SK-N-SH (cell line): ENCODE measurements at regions not wholly inside any gene's neighbourhood (a gene's known extent, or its start where the extent isn't known, plus 50 kb on each side); places are given as distances from the start of the nearest gene placed in this dataset.

Experiments
- CTCF ChIA-PET: fragments of 300-600, 350-600 bp; formaldehyde crosslinking; extraction: SDS; loops from one replicate; lab custom pipeline; 2021; lab: Yijun Ruan, JAX
- POLR2A ChIA-PET: fragments of 350-600 bp; sonication (Branson Sonifier 250); formaldehyde crosslinking; extraction: SDS; loops from one replicate; lab custom pipeline; 2020; ENCODE audit warnings: antibody characterized with exemption, inconsistent platforms; lab: Yijun Ruan, JAX
- DNase-seq: peaks from one replicate; pipeline ENCODE4 v3.0.0; 2012
- H2AFZ ChIP-seq: fragments of 200-600 bp; sonication (generic); 2 replicates; pipeline ENCODE4 v1.8.1; 2016; ENCODE audit warnings: antibody characterized with exemption, mild to moderate bottlenecking, low read depth
- H3F3A ChIP-seq: fragments of 200-600 bp; sonication (generic); replicated peaks from 2 replicates; pipeline ENCODE3; 2016; ENCODE audit warnings: antibody characterized with exemption, mild to moderate bottlenecking; ENCODE audit not compliant: insufficient read depth
- H3K27ac ChIP-seq, 2 experiments: fragments of 200-500 bp in 1 of 2; fragments of 200-600 bp in 1 of 2; sonication (Bioruptor generic) in 1 of 2; sonication (generic), shearing (Covaris generic) in 1 of 2; 2 replicates each; pipeline versions ENCODE4 v1.5.1 to v1.6.1; 2014 to 2016; ENCODE audit warnings: low read depth in 2 of 2, inconsistent platforms in 1 of 2, low read length in 1 of 2, mild to moderate bottlenecking in 1 of 2, mixed read lengths in 1 of 2
- H3K27me3 ChIP-seq: fragments of 200-600 bp; sonication (generic), shearing (Covaris generic); 2 replicates; pipeline ENCODE4 v1.6.1; 2016; ENCODE audit warnings: mixed run types; ENCODE audit not compliant: insufficient read depth
- H3K36me3 ChIP-seq, 2 experiments: fragments of 200-500 bp in 1 of 2; fragments of 200-600 bp in 1 of 2; sonication (Bioruptor generic) in 1 of 2; sonication (generic) in 1 of 2; replicated peaks in 1 of 2; 2 replicates each; pipeline versions ENCODE3 to v1.5.1; 2014 to 2016; ENCODE audit warnings: low read length in 1 of 2, mild to moderate bottlenecking in 1 of 2; ENCODE audit not compliant: insufficient read depth in 2 of 2, control insufficient read depth in 1 of 2
- H3K4me1 ChIP-seq, 2 experiments: fragments of 200-500 bp in 1 of 2; fragments of 200-600 bp in 1 of 2; sonication (Bioruptor generic) in 1 of 2; sonication (generic), shearing (Covaris generic) in 1 of 2; 2 replicates each; pipeline versions ENCODE4 v1.5.1 to v1.6.1; 2014 to 2016; ENCODE audit warnings: low read depth in 1 of 2, low read length in 1 of 2, mixed run types in 1 of 2; ENCODE audit not compliant: insufficient read depth in 2 of 2, control insufficient read depth in 1 of 2
- H3K4me2 ChIP-seq: fragments of 200-600 bp; sonication (generic), shearing (Covaris generic); 2 replicates; pipeline ENCODE4 v1.6.1; 2017; ENCODE audit warnings: mixed run types
- H3K4me3 ChIP-seq, 2 experiments: fragments of 200-500 bp in 1 of 2; fragments of 200-600 bp in 1 of 2; sonication (Bioruptor generic) in 1 of 2; sonication (generic), shearing (Covaris generic) in 1 of 2; 2 replicates each; pipeline versions ENCODE4 v1.5.1 to v1.8.1; 2014 to 2016; ENCODE audit warnings: low read depth in 2 of 2, inconsistent platforms in 1 of 2, low read length in 1 of 2, mild to moderate bottlenecking in 1 of 2, mixed read lengths in 1 of 2, moderate library complexity in 1 of 2
- H3K79me2 ChIP-seq: fragments of 200-600 bp; sonication (generic); 2 replicates; pipeline ENCODE4 v1.8.1; 2017; ENCODE audit warnings: mild to moderate bottlenecking; ENCODE audit not compliant: insufficient read depth
- H3K9ac ChIP-seq: fragments of 200-600 bp; sonication (generic); 2 replicates; pipeline ENCODE4 v1.6.1; 2017; ENCODE audit warnings: mixed run types
- H3K9me2 ChIP-seq: fragments of 200-600 bp; sonication (generic); 2 replicates; pipeline ENCODE4 v1.6.1; 2017; ENCODE audit warnings: mixed run types
- H3K9me3 ChIP-seq: fragments of 200-600 bp; sonication (generic); 2 replicates; pipeline ENCODE4 v1.6.1; 2017; ENCODE audit warnings: mixed run types, mild to moderate bottlenecking, moderate library complexity
- H4K20me1 ChIP-seq: fragments of 200-600 bp; sonication (generic); 2 replicates; pipeline ENCODE4 v1.6.1; 2017; ENCODE audit warnings: mild to moderate bottlenecking, mixed run types; ENCODE audit not compliant: insufficient read depth
- ELF1 ChIP-seq: IDR thresholded peaks from 2 replicates; pipeline ENCODE4 v1.4.0; 2012
- FOXM1 ChIP-seq: IDR thresholded peaks from 2 replicates; pipeline ENCODE4 v1.4.0; 2012; ENCODE audit warnings: low read depth, mild to moderate bottlenecking
- GABPA ChIP-seq: IDR thresholded peaks from 2 replicates; pipeline ENCODE4 v1.4.0; 2012; ENCODE audit warnings: low read depth, mild to moderate bottlenecking
- GATA2 ChIP-seq: sonication (generic); formaldehyde crosslinking; IDR thresholded peaks from 2 replicates; pipeline ENCODE4 v1.5.0; 2020; ENCODE audit warnings: mild to moderate bottlenecking, missing genetic modification reagents
- MXI1 ChIP-seq: IDR thresholded peaks from 2 replicates; pipeline ENCODE4 v1.6.1; 2012; ENCODE audit warnings: mild to moderate bottlenecking, low read depth, low read length, improper control_type of control experiment
- NRF1 ChIP-seq: IDR thresholded peaks from 2 replicates; pipeline ENCODE4 v1.6.1; 2012; ENCODE audit warnings: low read depth, mild to moderate bottlenecking, low read length
- RAD21 ChIP-seq: IDR thresholded peaks from 2 replicates; pipeline ENCODE4 v1.6.1; 2012; ENCODE audit warnings: mild to moderate bottlenecking, low read length
- RCOR1 ChIP-seq: fragments of 150-350 bp; IDR thresholded peaks from 2 replicates; pipeline ENCODE4 v1.6.1; 2017; ENCODE audit warnings: antibody characterized with exemption, low read length
- RFX5 ChIP-seq: IDR thresholded peaks from 2 replicates; pipeline ENCODE4 v1.6.1; 2012; ENCODE audit warnings: mild to moderate bottlenecking, improper control_type of control experiment, low read length
- SMC3 ChIP-seq: IDR thresholded peaks from 2 replicates; pipeline ENCODE4 v1.6.1; 2012; ENCODE audit warnings: low read depth, low read length, improper control_type of control experiment
- TAF1 ChIP-seq: IDR thresholded peaks from 2 replicates; pipeline ENCODE4 v1.6.1; 2012; ENCODE audit warnings: low read depth, mild to moderate bottlenecking, low read length, moderate library complexity, borderline replicate concordance
- TEAD4 ChIP-seq: IDR thresholded peaks from 2 replicates; pipeline ENCODE4 v1.4.0; 2012; ENCODE audit warnings: mild to moderate bottlenecking, borderline replicate concordance; ENCODE audit not compliant: insufficient read depth
- WGBS: methylation state at CpG from one replicate; pipeline ENCODE4 v1.1.6; 2017; ENCODE audit warnings: low lambda C conversion rate; 5-methylcytosine and 5-hydroxymethylcytosine counted together
- TF ChIP-seq, protein P1 (sequence below): fragments of 150-350 bp; IDR thresholded peaks from 2 replicates; pipeline ENCODE4 v1.6.1; 2016; ENCODE audit warnings: mild to moderate bottlenecking, low read depth, low read length
- TF ChIP-seq, protein P2 (sequence below): fragments of 200-600 bp; sonication (generic); IDR thresholded peaks from 2 replicates; pipeline ENCODE4 v1.6.1; 2017; ENCODE audit warnings: antibody characterized with exemption, mild to moderate bottlenecking, moderate library complexity
- TF ChIP-seq, protein P3 (sequence below): IDR thresholded peaks from 2 replicates; pipeline ENCODE4 v1.4.0; 2012; ENCODE audit warnings: low read depth, borderline replicate concordance
- TF ChIP-seq, protein P4 (sequence below): IDR thresholded peaks from 2 replicates; pipeline ENCODE4 v1.6.1; 2012; ENCODE audit warnings: mild to moderate bottlenecking, low read depth, low read length, moderate library complexity
- TF ChIP-seq, protein P5 (sequence below): IDR thresholded peaks from 2 replicates; pipeline ENCODE4; 2012
- TF ChIP-seq, protein P6 (sequence below): IDR thresholded peaks from 2 replicates; pipeline ENCODE4 v1.4.0; 2012; ENCODE audit warnings: low read depth

DNA sequence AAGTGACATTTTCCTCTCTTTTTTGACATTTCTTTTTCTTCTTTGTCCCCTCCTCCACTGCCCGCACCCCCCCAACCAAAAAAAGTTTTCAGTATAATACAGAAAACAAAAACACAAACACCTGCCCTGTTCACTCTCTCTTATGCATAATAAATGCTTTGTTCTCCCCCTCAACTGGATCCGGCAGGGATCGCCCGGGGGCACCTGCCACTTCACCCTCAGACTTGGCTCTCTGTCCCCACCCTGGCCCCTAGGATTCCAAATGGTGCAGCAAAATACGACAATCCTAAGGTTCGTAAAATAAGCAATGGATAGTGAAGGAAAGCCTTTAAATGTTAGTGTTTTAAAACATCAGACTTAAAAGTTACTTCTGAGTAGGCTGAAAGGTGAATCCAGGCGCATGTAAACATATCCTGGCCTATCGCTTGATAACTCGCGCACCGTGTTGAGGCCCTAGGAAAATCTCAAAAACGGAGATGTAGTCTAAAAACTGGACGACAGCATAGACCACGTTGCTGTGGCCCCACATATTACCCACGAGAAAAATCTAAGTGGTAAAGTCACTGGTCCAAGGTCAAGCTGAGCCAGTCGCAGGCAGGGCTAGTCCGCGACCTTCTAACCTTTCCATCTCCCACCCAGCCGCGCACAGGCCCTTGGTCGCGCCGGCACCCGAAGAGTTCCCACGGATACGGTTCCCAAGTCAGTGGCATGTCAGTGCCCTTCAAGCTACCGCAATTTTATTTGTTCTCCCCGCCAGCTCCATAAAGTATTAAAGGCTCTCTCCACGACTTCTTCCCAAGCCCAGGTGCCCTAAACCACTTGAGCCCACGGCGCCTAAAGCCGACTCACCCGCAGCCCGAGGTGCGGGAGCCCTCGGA is 130.8 kb downstream of the OGFRL1 start:
- no peaks in the 10 kb centered on the region for H4K20me1 ChIP-seq
- 35% methylated on average over 33 of the region's 36 CpGs for WGBS
- H3K4me2 ChIP-seq = peak overlapping the region; percentile 83
- H3K27ac ChIP-seq = peak overlapping the region in 1 of 2 experiments; percentile 79; a peak in 3 of 4 replicates
- peaks cover 5 to 6% of the 10 kb centered on the region in 2 experiments; a peak in 2 of 4 replicates for H3K4me1 ChIP-seq
- H3K36me3 ChIP-seq = peaks cover 19 to 20% of the 10 kb centered on the region in 2 experiments
- TF ChIP-seq RCOR1 (no peak), RAD21 (no peak), GABPA (no peak), TAF1 (no peak), GATA2 (no peak), RFX5 (no peak), ELF1 (no peak), TEAD4 (no peak), SMC3 (no peak), NRF1 (no peak), FOXM1 (no peak), MXI1 (no peak)
- TF ChIP-seq, protein P1, sequence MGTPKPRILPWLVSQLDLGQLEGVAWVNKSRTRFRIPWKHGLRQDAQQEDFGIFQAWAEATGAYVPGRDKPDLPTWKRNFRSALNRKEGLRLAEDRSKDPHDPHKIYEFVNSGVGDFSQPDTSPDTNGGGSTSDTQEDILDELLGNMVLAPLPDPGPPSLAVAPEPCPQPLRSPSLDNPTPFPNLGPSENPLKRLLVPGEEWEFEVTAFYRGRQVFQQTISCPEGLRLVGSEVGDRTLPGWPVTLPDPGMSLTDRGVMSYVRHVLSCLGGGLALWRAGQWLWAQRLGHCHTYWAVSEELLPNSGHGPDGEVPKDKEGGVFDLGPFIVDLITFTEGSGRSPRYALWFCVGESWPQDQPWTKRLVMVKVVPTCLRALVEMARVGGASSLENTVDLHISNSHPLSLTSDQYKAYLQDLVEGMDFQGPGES = no peak
- TF ChIP-seq, protein P2, sequence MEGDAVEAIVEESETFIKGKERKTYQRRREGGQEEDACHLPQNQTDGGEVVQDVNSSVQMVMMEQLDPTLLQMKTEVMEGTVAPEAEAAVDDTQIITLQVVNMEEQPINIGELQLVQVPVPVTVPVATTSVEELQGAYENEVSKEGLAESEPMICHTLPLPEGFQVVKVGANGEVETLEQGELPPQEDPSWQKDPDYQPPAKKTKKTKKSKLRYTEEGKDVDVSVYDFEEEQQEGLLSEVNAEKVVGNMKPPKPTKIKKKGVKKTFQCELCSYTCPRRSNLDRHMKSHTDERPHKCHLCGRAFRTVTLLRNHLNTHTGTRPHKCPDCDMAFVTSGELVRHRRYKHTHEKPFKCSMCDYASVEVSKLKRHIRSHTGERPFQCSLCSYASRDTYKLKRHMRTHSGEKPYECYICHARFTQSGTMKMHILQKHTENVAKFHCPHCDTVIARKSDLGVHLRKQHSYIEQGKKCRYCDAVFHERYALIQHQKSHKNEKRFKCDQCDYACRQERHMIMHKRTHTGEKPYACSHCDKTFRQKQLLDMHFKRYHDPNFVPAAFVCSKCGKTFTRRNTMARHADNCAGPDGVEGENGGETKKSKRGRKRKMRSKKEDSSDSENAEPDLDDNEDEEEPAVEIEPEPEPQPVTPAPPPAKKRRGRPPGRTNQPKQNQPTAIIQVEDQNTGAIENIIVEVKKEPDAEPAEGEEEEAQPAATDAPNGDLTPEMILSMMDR = no peak
- TF ChIP-seq, protein P3, sequence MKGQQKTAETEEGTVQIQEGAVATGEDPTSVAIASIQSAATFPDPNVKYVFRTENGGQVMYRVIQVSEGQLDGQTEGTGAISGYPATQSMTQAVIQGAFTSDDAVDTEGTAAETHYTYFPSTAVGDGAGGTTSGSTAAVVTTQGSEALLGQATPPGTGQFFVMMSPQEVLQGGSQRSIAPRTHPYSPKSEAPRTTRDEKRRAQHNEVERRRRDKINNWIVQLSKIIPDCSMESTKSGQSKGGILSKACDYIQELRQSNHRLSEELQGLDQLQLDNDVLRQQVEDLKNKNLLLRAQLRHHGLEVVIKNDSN = no peak
- TF ChIP-seq, protein P4, sequence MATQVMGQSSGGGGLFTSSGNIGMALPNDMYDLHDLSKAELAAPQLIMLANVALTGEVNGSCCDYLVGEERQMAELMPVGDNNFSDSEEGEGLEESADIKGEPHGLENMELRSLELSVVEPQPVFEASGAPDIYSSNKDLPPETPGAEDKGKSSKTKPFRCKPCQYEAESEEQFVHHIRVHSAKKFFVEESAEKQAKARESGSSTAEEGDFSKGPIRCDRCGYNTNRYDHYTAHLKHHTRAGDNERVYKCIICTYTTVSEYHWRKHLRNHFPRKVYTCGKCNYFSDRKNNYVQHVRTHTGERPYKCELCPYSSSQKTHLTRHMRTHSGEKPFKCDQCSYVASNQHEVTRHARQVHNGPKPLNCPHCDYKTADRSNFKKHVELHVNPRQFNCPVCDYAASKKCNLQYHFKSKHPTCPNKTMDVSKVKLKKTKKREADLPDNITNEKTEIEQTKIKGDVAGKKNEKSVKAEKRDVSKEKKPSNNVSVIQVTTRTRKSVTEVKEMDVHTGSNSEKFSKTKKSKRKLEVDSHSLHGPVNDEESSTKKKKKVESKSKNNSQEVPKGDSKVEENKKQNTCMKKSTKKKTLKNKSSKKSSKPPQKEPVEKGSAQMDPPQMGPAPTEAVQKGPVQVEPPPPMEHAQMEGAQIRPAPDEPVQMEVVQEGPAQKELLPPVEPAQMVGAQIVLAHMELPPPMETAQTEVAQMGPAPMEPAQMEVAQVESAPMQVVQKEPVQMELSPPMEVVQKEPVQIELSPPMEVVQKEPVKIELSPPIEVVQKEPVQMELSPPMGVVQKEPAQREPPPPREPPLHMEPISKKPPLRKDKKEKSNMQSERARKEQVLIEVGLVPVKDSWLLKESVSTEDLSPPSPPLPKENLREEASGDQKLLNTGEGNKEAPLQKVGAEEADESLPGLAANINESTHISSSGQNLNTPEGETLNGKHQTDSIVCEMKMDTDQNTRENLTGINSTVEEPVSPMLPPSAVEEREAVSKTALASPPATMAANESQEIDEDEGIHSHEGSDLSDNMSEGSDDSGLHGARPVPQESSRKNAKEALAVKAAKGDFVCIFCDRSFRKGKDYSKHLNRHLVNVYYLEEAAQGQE = no peak
- TF ChIP-seq, protein P5, sequence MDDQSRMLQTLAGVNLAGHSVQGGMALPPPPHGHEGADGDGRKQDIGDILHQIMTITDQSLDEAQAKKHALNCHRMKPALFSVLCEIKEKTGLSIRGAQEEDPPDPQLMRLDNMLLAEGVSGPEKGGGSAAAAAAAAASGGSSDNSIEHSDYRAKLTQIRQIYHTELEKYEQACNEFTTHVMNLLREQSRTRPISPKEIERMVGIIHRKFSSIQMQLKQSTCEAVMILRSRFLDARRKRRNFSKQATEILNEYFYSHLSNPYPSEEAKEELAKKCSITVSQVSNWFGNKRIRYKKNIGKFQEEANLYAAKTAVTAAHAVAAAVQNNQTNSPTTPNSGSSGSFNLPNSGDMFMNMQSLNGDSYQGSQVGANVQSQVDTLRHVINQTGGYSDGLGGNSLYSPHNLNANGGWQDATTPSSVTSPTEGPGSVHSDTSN = no peak
- TF ChIP-seq, protein P6, sequence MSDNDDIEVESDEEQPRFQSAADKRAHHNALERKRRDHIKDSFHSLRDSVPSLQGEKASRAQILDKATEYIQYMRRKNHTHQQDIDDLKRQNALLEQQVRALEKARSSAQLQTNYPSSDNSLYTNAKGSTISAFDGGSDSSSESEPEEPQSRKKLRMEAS = no peak
- peak overlapping the region; percentile 76 for H3K9ac ChIP-seq
- ChIA-PET POLR2A (no interaction called here), CTCF (interaction anchor here (1.4 to 2.1 kb wide), 3 partner anchors 12 to 42 kb away, joined by 3 to 6 read pairs (median 4); no protein-coding TSS in a partner anchor)
- H2AFZ ChIP-seq = peak overlapping the region; percentile 83
- peaks cover 3% of the 10 kb centered on the region for H3F3A ChIP-seq
- peaks cover 22% of the 10 kb centered on the region for H3K79me2 ChIP-seq
- H3K9me2 ChIP-seq = no peaks in the 10 kb centered on the region
- no peak for DNase-seq
- no peaks in the 10 kb centered on the region for H3K27me3 ChIP-seq
- H3K4me3 ChIP-seq = peak overlapping the region; percentile 87 to 93
- H3K9me3 ChIP-seq = no peaks in the 10 kb centered on the region
